Activated CD4-positive, alpha-beta memory T cell treated with anti-CD3 and anti-CD28 coated beads, Interleukin-2, amount 10 ng/mL, durations not matched to agents 7 days and 5 days (primary cell): ENCODE measurements at regions not wholly inside any gene's neighbourhood (a gene's known extent, or its start where the extent isn't known, plus 50 kb on each side); places are given as distances from the start of the nearest gene placed in this dataset.

Experiments
- CTCF ChIA-PET: fragments of 350-600 bp; sonication (Branson Sonifier 250); formaldehyde crosslinking; loops from one replicate; lab custom pipeline; 2021; ENCODE audit warnings: antibody characterized with exemption, inconsistent platforms; lab: Charles Lee
- POLR2A ChIA-PET: fragments of 350-600 bp; sonication (Branson Sonifier 250); formaldehyde crosslinking; loops from one replicate; lab custom pipeline; 2021; ENCODE audit warnings: antibody characterized with exemption; lab: Charles Lee
- DNase-seq: peaks from one replicate; pipeline ENCODE4 v3.0.0-alpha.2; 2020
- H3K27ac Mint-ChIP-seq: one replicate; pipeline ENCODE4 v1.8.0; 2021; ENCODE audit warnings: mild to moderate bottlenecking, mixed read lengths
- H3K27me3 Mint-ChIP-seq: one replicate; pipeline ENCODE4 v1.8.0; 2021; ENCODE audit warnings: mixed read lengths
- H3K36me3 Mint-ChIP-seq: one replicate; pipeline ENCODE4 v1.8.0; 2021; ENCODE audit warnings: low read depth, mixed read lengths
- H3K4me1 Mint-ChIP-seq: one replicate; pipeline ENCODE4 v1.8.0; 2021; ENCODE audit warnings: mixed read lengths
- H3K4me3 Mint-ChIP-seq: one replicate; pipeline ENCODE4 v1.8.0; 2021; ENCODE audit warnings: mild to moderate bottlenecking, mixed read lengths
- H3K9me3 Mint-ChIP-seq: one replicate; pipeline ENCODE4 v1.8.0; 2021; ENCODE audit warnings: mixed read lengths

GRCh38 chrX:39159921-39160507 is 358.8 kb downstream of the MID1IP1 start:
- no peaks in the 10 kb centered on the region for H3K9me3 Mint-ChIP-seq
- H3K27ac Mint-ChIP-seq = no peak overlapping the region
- DNase-seq = no peak
- H3K36me3 Mint-ChIP-seq = no peaks in the 10 kb centered on the region
- CTCF ChIA-PET = no interaction called here
- no peak overlapping the region for H3K4me3 Mint-ChIP-seq
- POLR2A ChIA-PET = no interaction called here
- peaks cover 4% of the 10 kb centered on the region for H3K27me3 Mint-ChIP-seq
- peaks cover 33% of the 10 kb centered on the region for H3K4me1 Mint-ChIP-seq

GRCh38 chrX:39161611-39162255 is 360.5 kb downstream of the MID1IP1 start:
- Mint-ChIP-seq H3K9me3 (no peaks in the 10 kb centered on the region), H3K27me3 (peaks cover 4% of the 10 kb centered on the region), H3K4me3 (no peak overlapping the region), H3K27ac (no peak overlapping the region), H3K4me1 (peaks cover 40% of the 10 kb centered on the region), H3K36me3 (no peaks in the 10 kb centered on the region)
- ChIA-PET CTCF (interaction anchor here (1.3 to 1.5 kb wide), 2 partner anchors 34 to 36 kb away, joined by 5 read pairs; no protein-coding TSS in a partner anchor), POLR2A (interaction anchor here (0.9 to 2.4 kb wide), 2 partner anchors 34 to 357 kb away, joined by 3 to 13 read pairs; no protein-coding TSS in a partner anchor)
- DNase-seq = no peak

- H3K27me3 Mint-ChIP-seq = peaks cover 4% of the 10 kb centered on the region
- H3K9me3 Mint-ChIP-seq = no peaks in the 10 kb centered on the region
- no peaks in the 10 kb centered on the region for H3K36me3 Mint-ChIP-seq
- CTCF ChIA-PET = interaction anchor here (0.6 to 1.7 kb wide), 5 partner anchors 14 to 80 kb away, joined by 3 to 9 read pairs (median 5); no protein-coding TSS in a partner anchor
- peaks cover 43% of the 10 kb centered on the region for H3K4me1 Mint-ChIP-seq
- H3K4me3 Mint-ChIP-seq = peak overlapping the region; percentile 46
- POLR2A ChIA-PET = interaction anchor here (0.9 to 2.4 kb wide), 3 partner anchors 12 to 358 kb away, joined by 3 to 13 read pairs (median 6); no protein-coding TSS in a partner anchor
- H3K27ac Mint-ChIP-seq = peak overlapping the region; percentile 21
- DNase-seq = peak; percentile 31
Measured at GRCh38 chrX:39162322-39162735, 361.1 kb downstream of the MID1IP1 start.

GRCh38 chrX:39163581-39164126 is 362.4 kb downstream of the MID1IP1 start:
- Mint-ChIP-seq H3K27ac (peak overlapping the region; percentile 73), H3K4me3 (no peak overlapping the region), H3K9me3 (no peaks in the 10 kb centered on the region), H3K4me1 (peaks cover 51% of the 10 kb centered on the region), H3K36me3 (no peaks in the 10 kb centered on the region), H3K27me3 (peaks cover 4% of the 10 kb centered on the region)
- ChIA-PET CTCF (interaction anchor here (0.9 to 1.7 kb wide), 6 partner anchors 10 to 78 kb away, joined by 3 to 9 read pairs (median 3); no protein-coding TSS in a partner anchor), POLR2A (interaction anchor here (0.6 to 2.4 kb wide), 3 partner anchors 11 to 286 kb away, joined by 3 to 13 read pairs (median 6); no protein-coding TSS in a partner anchor)
- DNase-seq = peak; percentile 27

- POLR2A ChIA-PET = interaction anchor here (1.8 to 2.4 kb wide), 2 partner anchors 10 to 32 kb away, joined by 6 to 13 read pairs; no protein-coding TSS in a partner anchor
- CTCF ChIA-PET = interaction anchor here (0.9 to 1.7 kb wide), 3 partner anchors 10 to 78 kb away, joined by 3 to 9 read pairs (median 3); no protein-coding TSS in a partner anchor
- Mint-ChIP-seq H3K27ac (no peak overlapping the region), H3K36me3 (no peaks in the 10 kb centered on the region), H3K4me1 (peaks cover 48% of the 10 kb centered on the region), H3K27me3 (peaks cover 4% of the 10 kb centered on the region), H3K9me3 (no peaks in the 10 kb centered on the region), H3K4me3 (no peak overlapping the region)
- no peak for DNase-seq
Measured at GRCh38 chrX:39164212-39164611, 363.0 kb downstream of the MID1IP1 start.

GRCh38 chrX:39165185-39165584 is 363.9 kb downstream of the MID1IP1 start:
- ChIA-PET POLR2A (no interaction called here), CTCF (no interaction called here)
- H3K4me3 Mint-ChIP-seq = no peak overlapping the region
- H3K27me3 Mint-ChIP-seq = peaks cover 4% of the 10 kb centered on the region
- H3K4me1 Mint-ChIP-seq = peaks cover 44% of the 10 kb centered on the region
- no peak overlapping the region for H3K27ac Mint-ChIP-seq
- no peaks in the 10 kb centered on the region for H3K36me3 Mint-ChIP-seq
- H3K9me3 Mint-ChIP-seq = no peaks in the 10 kb centered on the region
- DNase-seq = no peak

GRCh38 chrX:39165773-39166172 is 364.5 kb downstream of the MID1IP1 start:
- H3K27ac Mint-ChIP-seq = no peak overlapping the region
- no peak for DNase-seq
- peaks cover 4% of the 10 kb centered on the region for H3K27me3 Mint-ChIP-seq
- peaks cover 43% of the 10 kb centered on the region for H3K4me1 Mint-ChIP-seq
- H3K36me3 Mint-ChIP-seq = no peaks in the 10 kb centered on the region
- ChIA-PET CTCF (no interaction called here), POLR2A (no interaction called here)
- no peak overlapping the region for H3K4me3 Mint-ChIP-seq
- H3K9me3 Mint-ChIP-seq = no peaks in the 10 kb centered on the region

- Mint-ChIP-seq H3K27me3 (peaks cover 3% of the 10 kb centered on the region), H3K4me3 (no peak overlapping the region), H3K27ac (no peak overlapping the region), H3K36me3 (no peaks in the 10 kb centered on the region), H3K9me3 (no peaks in the 10 kb centered on the region), H3K4me1 (peaks cover 33% of the 10 kb centered on the region)
- ChIA-PET POLR2A (interaction anchor here (1.6 kb wide), 1 partner anchor 29 kb away, joined by 6 read pairs; no protein-coding TSS in a partner anchor), CTCF (interaction anchor here (1.2 kb wide), 1 partner anchor 29 kb away, joined by 5 read pairs; no protein-coding TSS in a partner anchor)
- DNase-seq = no peak
Measured at GRCh38 chrX:39167791-39168190, 366.5 kb downstream of the MID1IP1 start.

- Mint-ChIP-seq H3K4me3 (no peak overlapping the region), H3K4me1 (peaks cover 26% of the 10 kb centered on the region), H3K27me3 (no peaks in the 10 kb centered on the region), H3K27ac (no peak overlapping the region), H3K9me3 (no peaks in the 10 kb centered on the region), H3K36me3 (no peaks in the 10 kb centered on the region)
- no peak for DNase-seq
- CTCF ChIA-PET = no interaction called here
- POLR2A ChIA-PET = interaction anchor here (1.6 kb wide), 1 partner anchor 28 kb away, joined by 6 read pairs; no protein-coding TSS in a partner anchor
Measured at GRCh38 chrX:39168609-39169008, 367.4 kb downstream of the MID1IP1 start.

- peaks cover 30% of the 10 kb centered on the region for H3K4me1 Mint-ChIP-seq
- no peak for DNase-seq
- no peaks in the 10 kb centered on the region for H3K36me3 Mint-ChIP-seq
- H3K27me3 Mint-ChIP-seq = no peaks in the 10 kb centered on the region
- CTCF ChIA-PET = interaction anchor here (1.4 kb wide), 1 partner anchor 18 kb away, joined by 3 read pairs; no protein-coding TSS in a partner anchor
- POLR2A ChIA-PET = interaction anchor here (1.0 kb wide), 1 partner anchor 26 kb away, joined by 3 read pairs; no protein-coding TSS in a partner anchor
- no peak overlapping the region for H3K27ac Mint-ChIP-seq
- no peak overlapping the region for H3K4me3 Mint-ChIP-seq
- H3K9me3 Mint-ChIP-seq = no peaks in the 10 kb centered on the region
Measured at GRCh38 chrX:39169976-39170375, 368.7 kb downstream of the MID1IP1 start.

GRCh38 chrX:39170464-39170863 is 369.2 kb downstream of the MID1IP1 start:
- Mint-ChIP-seq H3K27ac (no peak overlapping the region), H3K4me3 (no peak overlapping the region), H3K27me3 (no peaks in the 10 kb centered on the region), H3K4me1 (peaks cover 34% of the 10 kb centered on the region), H3K36me3 (no peaks in the 10 kb centered on the region), H3K9me3 (no peaks in the 10 kb centered on the region)
- CTCF ChIA-PET = interaction anchor here (1.4 kb wide), 1 partner anchor 18 kb away, joined by 3 read pairs; no protein-coding TSS in a partner anchor
- no peak for DNase-seq
- POLR2A ChIA-PET = no interaction called here

- Mint-ChIP-seq H3K9me3 (no peaks in the 10 kb centered on the region), H3K27ac (no peak overlapping the region), H3K4me1 (peaks cover 32% of the 10 kb centered on the region), H3K27me3 (no peaks in the 10 kb centered on the region), H3K36me3 (no peaks in the 10 kb centered on the region), H3K4me3 (no peak overlapping the region)
- ChIA-PET CTCF (no interaction called here), POLR2A (interaction anchor here (0.5 kb wide), 1 partner anchor 138 kb away, joined by 3 read pairs; no protein-coding TSS in a partner anchor)
- no peak for DNase-seq
Measured at GRCh38 chrX:39171686-39172085, 370.4 kb downstream of the MID1IP1 start.
